ENCODE measurements at regions not wholly inside any gene's neighbourhood (a gene's known extent, or its start where the extent isn't known, plus 50 kb on each side); places are given as distances from the start of the nearest gene placed in this dataset.
"Not testable (repeated sequence)": the region's sequence is repeated elsewhere in the genome, so short reads cannot be mapped to it uniquely, and the experiment has no call there.

DNA sequence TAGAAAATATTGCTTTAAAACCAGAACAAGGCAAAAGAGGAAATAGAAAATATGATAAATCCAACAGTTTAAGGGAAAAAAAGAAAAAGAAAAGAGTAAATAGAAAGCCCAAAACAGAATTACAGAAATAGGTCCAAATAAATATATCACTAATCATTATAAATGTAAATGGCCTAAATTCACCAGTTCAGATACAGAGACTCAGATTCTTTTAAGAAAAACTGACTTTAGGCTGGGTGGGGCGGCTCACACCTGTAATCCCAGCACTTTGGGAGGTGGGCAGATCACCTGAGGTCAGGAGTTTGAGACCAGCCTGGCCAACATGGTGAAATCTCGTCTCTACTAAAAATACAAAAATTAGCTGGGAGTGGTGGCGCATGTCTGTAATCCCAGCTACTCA, 79.7 kb upstream of the RASGRP1 start:
- TF ChIP-seq, protein P1, sequence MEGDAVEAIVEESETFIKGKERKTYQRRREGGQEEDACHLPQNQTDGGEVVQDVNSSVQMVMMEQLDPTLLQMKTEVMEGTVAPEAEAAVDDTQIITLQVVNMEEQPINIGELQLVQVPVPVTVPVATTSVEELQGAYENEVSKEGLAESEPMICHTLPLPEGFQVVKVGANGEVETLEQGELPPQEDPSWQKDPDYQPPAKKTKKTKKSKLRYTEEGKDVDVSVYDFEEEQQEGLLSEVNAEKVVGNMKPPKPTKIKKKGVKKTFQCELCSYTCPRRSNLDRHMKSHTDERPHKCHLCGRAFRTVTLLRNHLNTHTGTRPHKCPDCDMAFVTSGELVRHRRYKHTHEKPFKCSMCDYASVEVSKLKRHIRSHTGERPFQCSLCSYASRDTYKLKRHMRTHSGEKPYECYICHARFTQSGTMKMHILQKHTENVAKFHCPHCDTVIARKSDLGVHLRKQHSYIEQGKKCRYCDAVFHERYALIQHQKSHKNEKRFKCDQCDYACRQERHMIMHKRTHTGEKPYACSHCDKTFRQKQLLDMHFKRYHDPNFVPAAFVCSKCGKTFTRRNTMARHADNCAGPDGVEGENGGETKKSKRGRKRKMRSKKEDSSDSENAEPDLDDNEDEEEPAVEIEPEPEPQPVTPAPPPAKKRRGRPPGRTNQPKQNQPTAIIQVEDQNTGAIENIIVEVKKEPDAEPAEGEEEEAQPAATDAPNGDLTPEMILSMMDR (IDR thresholded peaks at IDR 0.05): not testable (repeated sequence)
- not testable (repeated sequence) for TF ChIP-seq POLR2AphosphoS5, POLR2A, EP300 (IDR thresholded peaks at IDR 0.05)
